ENCODE measurements at regions not wholly inside any gene's neighbourhood (a gene's known extent, or its start where the extent isn't known, plus 50 kb on each side); places are given as distances from the start of the nearest gene placed in this dataset.

GRCh38 chr13:73662833-73663232, 471.4 kb downstream of the KLF12 start:
- Mint-ChIP-seq H3K27me3 (ENCODE audit: low read depth) (no peaks in the 10 kb centered on the region), H3K36me3 (no peaks in the 10 kb centered on the region), H3K9me3 (peaks cover 11% of the 10 kb centered on the region), H3K27ac (no peak overlapping the region), H3K4me3 (no peak overlapping the region), H3K4me1 (peaks cover 3% of the 10 kb centered on the region)
- TF ChIP-seq, protein P1, sequence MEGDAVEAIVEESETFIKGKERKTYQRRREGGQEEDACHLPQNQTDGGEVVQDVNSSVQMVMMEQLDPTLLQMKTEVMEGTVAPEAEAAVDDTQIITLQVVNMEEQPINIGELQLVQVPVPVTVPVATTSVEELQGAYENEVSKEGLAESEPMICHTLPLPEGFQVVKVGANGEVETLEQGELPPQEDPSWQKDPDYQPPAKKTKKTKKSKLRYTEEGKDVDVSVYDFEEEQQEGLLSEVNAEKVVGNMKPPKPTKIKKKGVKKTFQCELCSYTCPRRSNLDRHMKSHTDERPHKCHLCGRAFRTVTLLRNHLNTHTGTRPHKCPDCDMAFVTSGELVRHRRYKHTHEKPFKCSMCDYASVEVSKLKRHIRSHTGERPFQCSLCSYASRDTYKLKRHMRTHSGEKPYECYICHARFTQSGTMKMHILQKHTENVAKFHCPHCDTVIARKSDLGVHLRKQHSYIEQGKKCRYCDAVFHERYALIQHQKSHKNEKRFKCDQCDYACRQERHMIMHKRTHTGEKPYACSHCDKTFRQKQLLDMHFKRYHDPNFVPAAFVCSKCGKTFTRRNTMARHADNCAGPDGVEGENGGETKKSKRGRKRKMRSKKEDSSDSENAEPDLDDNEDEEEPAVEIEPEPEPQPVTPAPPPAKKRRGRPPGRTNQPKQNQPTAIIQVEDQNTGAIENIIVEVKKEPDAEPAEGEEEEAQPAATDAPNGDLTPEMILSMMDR (IDR thresholded peaks at IDR 0.05; ENCODE audit: unreplicated experiment), result no peak
- no peak for DNase-seq (ENCODE audit: low spot score in 2 of 2, unreplicated experiment in 2 of 2)

GRCh38 chr13:73661687-73662425, 472.3 kb downstream of the KLF12 start:
- peaks cover 14% of the 10 kb centered on the region for H3K9me3 Mint-ChIP-seq
- H3K27ac Mint-ChIP-seq, result no peak overlapping the region
- H3K4me3 Mint-ChIP-seq, result no peak overlapping the region

GRCh38 chr13:73661066-73661465, 473.1 kb downstream of the KLF12 start:
- peaks cover 5% of the 10 kb centered on the region for H3K4me1 Mint-ChIP-seq
- H3K36me3 Mint-ChIP-seq, result no peaks in the 10 kb centered on the region
- peaks cover 15% of the 10 kb centered on the region for H3K9me3 Mint-ChIP-seq
- H3K27me3 Mint-ChIP-seq (ENCODE audit: low read depth), result no peaks in the 10 kb centered on the region
- no peak overlapping the region for H3K27ac Mint-ChIP-seq
- no peak for DNase-seq (ENCODE audit: low spot score in 2 of 2, unreplicated experiment in 2 of 2)
- TF ChIP-seq, protein P1 (IDR thresholded peaks at IDR 0.05; ENCODE audit: unreplicated experiment), result no peak
- no peak overlapping the region for H3K4me3 Mint-ChIP-seq

More at GRCh38 chr13:73661687-73662425, 472.3 kb downstream of the KLF12 start:
- Mint-ChIP-seq H3K36me3 (no peaks in the 10 kb centered on the region), H3K27me3 (ENCODE audit: low read depth) (no peaks in the 10 kb centered on the region), H3K4me1 (peaks cover 5% of the 10 kb centered on the region)
- TF ChIP-seq, protein P1 (IDR thresholded peaks at IDR 0.05; ENCODE audit: unreplicated experiment), result no peak
- DNase-seq (ENCODE audit: low spot score in 2 of 2, unreplicated experiment in 2 of 2), result no peak

- Mint-ChIP-seq H3K27me3 (ENCODE audit: low read depth) (no peaks in the 10 kb centered on the region), H3K4me3 (no peak overlapping the region), H3K4me1 (peaks cover 5% of the 10 kb centered on the region), H3K36me3 (no peaks in the 10 kb centered on the region), H3K27ac (no peak overlapping the region), H3K9me3 (peaks cover 15% of the 10 kb centered on the region)
- TF ChIP-seq, protein P1 (IDR thresholded peaks at IDR 0.05; ENCODE audit: unreplicated experiment), result no peak
- no peak for DNase-seq (ENCODE audit: low spot score in 2 of 2, unreplicated experiment in 2 of 2)
Measured at GRCh38 chr13:73658639-73659038, 475.6 kb downstream of the KLF12 start.

GRCh38 chr13:73657821-73658540, 476.2 kb downstream of the KLF12 start:
- H3K4me3 Mint-ChIP-seq, result no peak overlapping the region
- no peaks in the 10 kb centered on the region for H3K27me3 Mint-ChIP-seq (ENCODE audit: low read depth)
- DNase-seq (ENCODE audit: low spot score in 2 of 2, unreplicated experiment in 2 of 2), result no peak

More at GRCh38 chr13:73657821-73658540, 476.2 kb downstream of the KLF12 start:
- H3K36me3 Mint-ChIP-seq, result no peaks in the 10 kb centered on the region
- peaks cover 15% of the 10 kb centered on the region for H3K9me3 Mint-ChIP-seq
- TF ChIP-seq, protein P1 (IDR thresholded peaks at IDR 0.05; ENCODE audit: unreplicated experiment), result no peak
- peaks cover 5% of the 10 kb centered on the region for H3K4me1 Mint-ChIP-seq
- no peak overlapping the region for H3K27ac Mint-ChIP-seq

Measured in mesothelial cell of epicardium (in vitro differentiated cells).